Testis (tissue), 2 donors: ENCODE measurements at regions not wholly inside any gene's neighbourhood (a gene's known extent, or its start where the extent isn't known, plus 50 kb on each side); places are given as distances from the start of the nearest gene placed in this dataset.

Experiments
- CTCF ChIP-seq, 3 experiments: fragments of 450-650 bp in 2 of 3; fragments of 200-600 bp in 1 of 3; sonication (generic) in 1 of 3; IDR thresholded peaks; one replicate each; pipeline ENCODE4 v1.5.1; 2016 to 2019; ENCODE audit warnings: antibody characterized with exemption in 3 of 3, mild to moderate bottlenecking in 2 of 3, moderate library complexity in 1 of 3
- POLR2A ChIP-seq: fragments of 450-650 bp; IDR thresholded peaks from one replicate; pipeline ENCODE4 v1.6.1; 2017; ENCODE audit warnings: antibody characterized with exemption, mild to moderate bottlenecking, moderate library complexity

GRCh38 chr2:41364842-41365241, 683.0 kb upstream of the PKDCC start:
- TF ChIP-seq POLR2A: no peak
- TF ChIP-seq CTCF (IDR thresholded peaks at IDR 0.05): no peak
